Renal cortical epithelial cell (primary cell): ENCODE measurements at regions not wholly inside any gene's neighbourhood (a gene's known extent, or its start where the extent isn't known, plus 50 kb on each side); places are given as distances from the start of the nearest gene placed in this dataset.
A peak's percentile ranks its signal among the peaks of the same experiment; 100 is the strongest.
"Not testable (repeated sequence)": the region's sequence is repeated elsewhere in the genome, so short reads cannot be mapped to it uniquely, and the experiment has no call there.

Source experiments
- DNase-seq: peaks from one replicate; pipeline ENCODE4 v3.0.0-alpha.2; 2011; ENCODE audit warnings: low read depth

GRCh38 chr13:110008816-110009215 lies 222.4 kb upstream of the IRS2 start:
- DNase-seq, result peak; percentile 78

GRCh38 chr13:110006304-110006703 lies 219.9 kb upstream of the IRS2 start:
- DNase-seq, result peak; percentile 88

- no peak for DNase-seq
Observed at GRCh38 chr13:110005563-110005962, 219.2 kb upstream of the IRS2 start.

- DNase-seq, result no peak
Observed at GRCh38 chr13:110004814-110005213, 218.4 kb upstream of the IRS2 start.

GRCh38 chr13:110001670-110002275 lies 215.4 kb upstream of the IRS2 start:
- DNase-seq, result no peak

- DNase-seq, result no peak
Observed at GRCh38 chr13:110000534-110001345, 214.4 kb upstream of the IRS2 start.

GRCh38 chr13:109999659-110000533 lies 213.5 kb upstream of the IRS2 start:
- no peak for DNase-seq

- DNase-seq, result peak; percentile 99
Observed at GRCh38 chr13:109998684-109999533, 212.5 kb upstream of the IRS2 start.

GRCh38 chr13:109998037-109998436 lies 211.7 kb upstream of the IRS2 start:
- DNase-seq, result no peak

GRCh38 chr13:109997056-109997595 lies 210.7 kb upstream of the IRS2 start:
- not testable (repeated sequence) for DNase-seq

GRCh38 chr13:109996404-109996960 lies 210.1 kb upstream of the IRS2 start:
- DNase-seq, result no peak

GRCh38 chr13:109995578-109995977 lies 209.2 kb upstream of the IRS2 start:
- no peak for DNase-seq

- no peak for DNase-seq
Observed at GRCh38 chr13:109990296-109990695, 203.9 kb upstream of the IRS2 start.

GRCh38 chr13:109989686-109990085 lies 203.3 kb upstream of the IRS2 start:
- DNase-seq, result no peak

GRCh38 chr13:109989155-109989554 lies 202.8 kb upstream of the IRS2 start:
- DNase-seq, result no peak

GRCh38 chr13:109986851-109987250 lies 200.5 kb upstream of the IRS2 start:
- DNase-seq, result no peak

- DNase-seq, result peak; percentile 58
Observed at GRCh38 chr13:109985871-109986450, 199.6 kb upstream of the IRS2 start.

- no peak for DNase-seq
Observed at GRCh38 chr13:109983447-109983846, 197.1 kb upstream of the IRS2 start.

- no peak for DNase-seq
Observed at GRCh38 chr13:109981000-109981399, 194.6 kb upstream of the IRS2 start.

GRCh38 chr13:109979676-109980075 lies 193.3 kb upstream of the IRS2 start:
- not testable (repeated sequence) for DNase-seq
